ENCODE measurements at regions not wholly inside any gene's neighbourhood (a gene's known extent, or its start where the extent isn't known, plus 50 kb on each side); places are given as distances from the start of the nearest gene placed in this dataset.

- peaks cover 0 to 3% (median 0%) of the 10 kb centered on the region in 3 donors for H3K27me3 ChIP-seq (ENCODE audit: control insufficient read depth in 3 of 3, insufficient read depth in 3 of 3, low read length in 2 of 3)
- H3K9ac ChIP-seq (ENCODE audit: insufficient read depth in 1 of 2, low read length in 2 of 2) = no peak overlapping the region
- peaks cover 0 to 3% (median 0%) of the 10 kb centered on the region in 4 donors for H3K9me3 ChIP-seq (ENCODE audit: control insufficient read depth in 4 of 4, insufficient read depth in 3 of 4, low read length in 3 of 4)
- H3K27ac ChIP-seq (ENCODE audit: low read depth in 1 of 2, low read length in 1 of 2) = no peak overlapping the region
- TF ChIP-seq, protein P1, sequence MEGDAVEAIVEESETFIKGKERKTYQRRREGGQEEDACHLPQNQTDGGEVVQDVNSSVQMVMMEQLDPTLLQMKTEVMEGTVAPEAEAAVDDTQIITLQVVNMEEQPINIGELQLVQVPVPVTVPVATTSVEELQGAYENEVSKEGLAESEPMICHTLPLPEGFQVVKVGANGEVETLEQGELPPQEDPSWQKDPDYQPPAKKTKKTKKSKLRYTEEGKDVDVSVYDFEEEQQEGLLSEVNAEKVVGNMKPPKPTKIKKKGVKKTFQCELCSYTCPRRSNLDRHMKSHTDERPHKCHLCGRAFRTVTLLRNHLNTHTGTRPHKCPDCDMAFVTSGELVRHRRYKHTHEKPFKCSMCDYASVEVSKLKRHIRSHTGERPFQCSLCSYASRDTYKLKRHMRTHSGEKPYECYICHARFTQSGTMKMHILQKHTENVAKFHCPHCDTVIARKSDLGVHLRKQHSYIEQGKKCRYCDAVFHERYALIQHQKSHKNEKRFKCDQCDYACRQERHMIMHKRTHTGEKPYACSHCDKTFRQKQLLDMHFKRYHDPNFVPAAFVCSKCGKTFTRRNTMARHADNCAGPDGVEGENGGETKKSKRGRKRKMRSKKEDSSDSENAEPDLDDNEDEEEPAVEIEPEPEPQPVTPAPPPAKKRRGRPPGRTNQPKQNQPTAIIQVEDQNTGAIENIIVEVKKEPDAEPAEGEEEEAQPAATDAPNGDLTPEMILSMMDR (IDR thresholded peaks at IDR 0.05; ENCODE audit: control extremely low read depth, extremely low read depth) = no peak
- no peak overlapping the region for H3K4me3 ChIP-seq
- DNase-seq (no peak), ATAC-seq (ENCODE audit: insufficient read depth, low FRiP score) (no peak)
- no peaks in the 10 kb centered on the region for H3K36me3 ChIP-seq (ENCODE audit: control insufficient read depth in 4 of 4, insufficient read depth in 4 of 4, low read length in 4 of 4)
- no peaks in the 10 kb centered on the region for H3K4me1 ChIP-seq (ENCODE audit: control insufficient read depth in 5 of 5, insufficient read depth in 5 of 5, low read length in 5 of 5)
- WGBS, 2 donors = 82 to 92% methylated on average over 5 of the region's 5 CpGs
Observed at GRCh38 chr10:131494451-131494850, 182.9 kb upstream of the TCERG1L start.

DNA sequence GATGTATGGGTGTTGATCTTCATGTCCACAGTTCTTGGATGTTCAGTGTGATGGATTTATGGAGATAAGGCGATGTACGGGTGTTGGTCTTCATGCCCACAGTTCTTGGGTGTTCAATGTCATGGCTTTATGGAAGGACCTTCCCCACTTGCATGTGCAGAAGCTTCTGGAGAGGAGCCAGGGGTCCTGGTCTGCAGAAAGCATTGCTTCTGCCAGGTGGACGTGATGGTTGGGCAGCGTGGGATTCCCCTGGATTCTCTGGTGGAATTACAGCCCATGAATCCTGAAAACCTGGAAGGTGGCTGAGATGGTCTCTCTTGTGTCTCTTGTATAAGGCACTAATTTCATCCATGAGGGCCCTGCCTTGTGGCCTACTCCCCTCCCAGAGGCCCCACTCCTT lies 183.7 kb upstream of the TCERG1L start:
- H3K36me3 ChIP-seq (ENCODE audit: control insufficient read depth in 4 of 4, insufficient read depth in 4 of 4, low read length in 4 of 4) = no peaks in the 10 kb centered on the region
- 66 to 81% methylated on average over 4 of the region's 4 CpGs for WGBS, 2 donors
- ATAC-seq (ENCODE audit: insufficient read depth, low FRiP score) = no peak
- H3K27me3 ChIP-seq (ENCODE audit: control insufficient read depth in 3 of 3, insufficient read depth in 3 of 3, low read length in 2 of 3) = peaks cover 0 to 3% (median 0%) of the 10 kb centered on the region in 3 donors
- DNase-seq = no peak
- TF ChIP-seq, protein P1 (IDR thresholded peaks at IDR 0.05; ENCODE audit: control extremely low read depth, extremely low read depth) = no peak
- H3K9ac ChIP-seq (ENCODE audit: insufficient read depth in 1 of 2, low read length in 2 of 2) = no peak overlapping the region
- no peak overlapping the region for H3K27ac ChIP-seq (ENCODE audit: low read depth in 1 of 2, low read length in 1 of 2)
- no peak overlapping the region for H3K4me3 ChIP-seq
- no peaks in the 10 kb centered on the region for H3K4me1 ChIP-seq (ENCODE audit: control insufficient read depth in 5 of 5, insufficient read depth in 5 of 5, low read length in 5 of 5)
- H3K9me3 ChIP-seq (ENCODE audit: control insufficient read depth in 4 of 4, insufficient read depth in 3 of 4, low read length in 3 of 4) = peaks cover 0 to 8% (median 0%) of the 10 kb centered on the region in 4 donors

- WGBS, 2 donors = 91% methylated on average over 14 of the region's 14 CpGs
- TF ChIP-seq, protein P1 (IDR thresholded peaks at IDR 0.05; ENCODE audit: control extremely low read depth, extremely low read depth) = no peak
- Histone ChIP-seq H3K27me3 (ENCODE audit: control insufficient read depth in 3 of 3, insufficient read depth in 3 of 3, low read length in 2 of 3) (peaks cover 0 to 3% (median 0%) of the 10 kb centered on the region in 3 donors), H3K4me1 (ENCODE audit: control insufficient read depth in 5 of 5, insufficient read depth in 5 of 5, low read length in 5 of 5) (no peaks in the 10 kb centered on the region), H3K9me3 (ENCODE audit: control insufficient read depth in 4 of 4, insufficient read depth in 3 of 4, low read length in 3 of 4) (peaks cover 0 to 10% (median 0%) of the 10 kb centered on the region in 4 donors), H3K36me3 (ENCODE audit: control insufficient read depth in 4 of 4, insufficient read depth in 4 of 4, low read length in 4 of 4) (no peaks in the 10 kb centered on the region), H3K9ac (ENCODE audit: insufficient read depth in 1 of 2, low read length in 2 of 2) (no peak overlapping the region), H3K4me3 (no peak overlapping the region), H3K27ac (ENCODE audit: low read depth in 1 of 2, low read length in 1 of 2) (no peak overlapping the region)
- ATAC-seq (ENCODE audit: insufficient read depth, low FRiP score) = no peak
- no peak for DNase-seq
Observed at GRCh38 chr10:131495892-131496291, 184.4 kb upstream of the TCERG1L start.
